ENCODE measurements at regions not wholly inside any gene's neighbourhood (a gene's known extent, or its start where the extent isn't known, plus 50 kb on each side); places are given as distances from the start of the nearest gene placed in this dataset.

GRCh38 chr4:36835246-36835645 lies 409.3 kb upstream of the NWD2 start:
- no peak for DNase-seq

GRCh38 chr4:36841583-36842326 lies 402.8 kb upstream of the NWD2 start:
- no peak for DNase-seq

DNA sequence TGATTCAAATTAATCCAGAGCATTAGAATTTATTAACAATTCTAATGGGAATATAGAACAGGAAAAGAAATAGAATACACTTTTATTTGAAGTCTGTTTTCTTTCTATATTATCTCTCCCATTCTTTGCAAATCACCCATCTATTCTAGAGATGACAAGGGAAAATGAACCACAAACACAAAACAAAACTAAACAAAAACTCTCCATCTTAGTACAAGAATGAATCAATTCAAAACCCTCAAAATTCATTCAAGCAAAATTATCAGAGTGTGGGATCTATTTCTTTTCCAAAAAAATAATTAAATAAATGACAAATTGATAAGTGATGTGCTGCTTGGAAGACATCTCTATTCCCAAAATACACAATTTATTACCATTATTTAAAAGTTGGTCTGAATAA lies 400.1 kb upstream of the NWD2 start:
- no peak for DNase-seq

- DNase-seq, result no peak
These were observed 391.7 kb upstream of the NWD2 start for GRCh38 chr4:36852856-36853255.

GRCh38 chr4:36854554-36854953 lies 390.0 kb upstream of the NWD2 start:
- DNase-seq, result no peak

DNA sequence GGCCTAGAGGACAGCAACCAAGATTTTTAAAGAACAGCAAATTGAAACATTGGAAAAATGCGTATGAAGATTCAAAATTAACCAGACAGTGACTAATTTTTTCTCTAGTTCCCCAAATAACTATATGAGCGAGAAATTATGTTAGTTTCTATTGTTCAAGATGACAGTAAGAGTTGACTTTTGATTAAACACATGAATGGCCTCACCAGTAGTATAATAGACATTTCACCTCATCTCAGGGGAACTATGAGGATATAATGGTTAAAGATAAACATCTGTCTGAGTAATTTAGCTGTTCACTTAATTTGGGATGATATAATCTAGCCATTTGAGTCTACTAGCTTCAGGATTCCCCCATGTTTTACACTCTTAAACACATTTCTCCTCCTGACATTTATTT lies 380.9 kb upstream of the NWD2 start:
- no peak for DNase-seq

- DNase-seq, result no peak
These were observed 374.4 kb upstream of the NWD2 start for GRCh38 chr4:36870121-36870520.

- DNase-seq, result no peak
These were observed 371.9 kb upstream of the NWD2 start for GRCh38 chr4:36872679-36873078.

DNA sequence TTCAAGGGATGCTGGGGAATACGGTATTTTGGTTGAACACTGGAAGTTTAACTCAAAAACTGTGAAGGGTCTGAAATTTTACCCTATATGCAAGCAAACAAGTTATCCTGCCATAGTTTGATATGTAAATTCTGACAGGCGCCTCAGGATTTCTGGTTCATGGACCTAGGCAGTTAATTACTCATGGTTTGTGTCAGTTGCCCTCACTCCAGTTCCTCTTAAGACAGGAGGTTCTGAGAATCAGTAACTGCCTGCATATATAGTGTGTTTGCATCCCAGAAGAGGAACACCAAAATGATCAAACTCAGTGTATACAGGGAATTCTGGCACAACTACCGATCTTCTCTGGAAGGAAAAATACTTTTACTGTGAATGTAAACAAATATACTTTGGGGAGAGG lies 360.4 kb upstream of the NWD2 start:
- no peak for DNase-seq

DNA sequence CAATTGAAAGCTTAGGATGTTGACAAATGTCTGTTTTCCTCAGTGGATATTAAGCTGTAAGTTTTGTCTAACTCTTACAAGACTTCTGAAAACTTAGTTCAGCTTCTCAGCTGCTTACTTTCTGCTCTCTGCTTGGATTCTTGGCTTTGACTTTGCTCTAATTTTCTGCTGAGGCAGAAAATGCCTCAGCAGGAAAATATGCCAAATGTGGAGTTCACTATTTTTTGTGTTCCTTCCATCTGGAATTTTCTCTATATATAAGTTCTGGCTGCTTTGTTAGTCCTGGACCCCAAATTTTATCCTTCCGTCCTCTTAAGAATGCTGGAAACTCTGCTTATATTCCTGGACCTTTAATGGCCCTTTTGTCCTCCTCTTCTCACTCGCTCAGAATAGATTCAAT lies 352.6 kb upstream of the NWD2 start:
- DNase-seq, result no peak

DNA sequence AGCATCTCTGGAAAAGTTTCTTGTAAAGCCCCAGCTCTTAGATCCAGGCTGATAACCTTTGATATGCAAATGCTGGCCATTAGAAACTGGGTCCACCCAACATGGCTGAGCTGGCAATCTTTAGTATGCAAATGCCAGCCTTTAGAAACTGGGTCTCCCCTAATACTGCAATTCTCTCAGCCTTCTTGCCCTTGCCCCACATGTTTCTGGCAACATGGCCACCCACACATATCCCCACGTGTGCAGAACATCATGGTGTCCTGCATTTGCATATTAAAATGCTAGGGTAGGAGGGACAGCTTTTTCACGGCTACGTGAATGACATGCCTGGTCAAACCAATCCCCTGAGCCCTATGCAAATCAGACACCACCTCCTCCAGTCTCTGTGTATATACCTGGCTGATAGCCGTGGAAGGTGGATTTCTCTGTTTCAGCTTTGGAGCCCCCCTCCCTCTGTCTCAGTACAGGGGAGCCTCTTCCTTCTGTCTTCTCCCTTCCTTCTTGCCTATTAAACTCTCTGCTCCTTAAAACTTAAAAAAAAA lies 344.0 kb upstream of the NWD2 start:
- no peak for DNase-seq

GRCh38 chr4:36904823-36905222 lies 339.7 kb upstream of the NWD2 start:
- no peak for DNase-seq

DNA sequence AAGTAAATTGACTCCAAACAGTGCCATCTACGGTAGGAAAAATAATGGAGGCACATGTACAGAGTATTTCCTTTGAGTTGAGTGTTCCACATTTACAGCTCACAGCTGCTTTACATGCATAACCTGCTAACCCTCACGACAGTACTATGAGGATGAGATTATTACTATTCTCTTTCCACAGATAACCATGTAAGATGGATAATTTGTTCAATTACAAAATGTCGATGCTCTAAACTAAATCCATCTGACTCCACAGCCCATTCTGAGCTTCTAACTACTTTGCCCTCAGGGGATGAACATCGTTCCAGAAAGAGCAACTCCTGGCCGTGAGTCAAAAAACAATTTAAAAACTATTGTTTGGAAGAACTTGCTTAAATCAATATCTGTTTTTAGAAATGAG lies 330.4 kb upstream of the NWD2 start:
- no peak for DNase-seq

DNA sequence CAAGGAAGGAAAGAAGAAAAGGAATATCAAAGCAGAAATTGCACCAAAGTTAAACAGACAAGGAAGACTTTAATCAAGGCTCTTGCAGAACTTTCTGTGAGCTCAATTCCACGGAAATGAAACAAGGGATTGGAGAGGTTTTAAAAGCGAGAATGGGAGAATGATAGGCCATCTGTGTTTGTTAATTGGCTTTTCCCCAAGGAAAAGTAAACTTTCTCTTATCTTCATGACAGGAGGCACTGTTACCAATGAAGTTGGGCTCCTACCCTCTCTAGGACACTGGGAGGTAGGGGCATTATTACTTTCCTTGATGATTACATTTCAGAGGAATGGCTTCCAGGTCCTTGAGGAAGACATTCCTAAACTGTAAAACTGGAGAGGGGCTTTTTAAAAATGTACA lies 328.8 kb upstream of the NWD2 start:
- DNase-seq, result no peak

DNA sequence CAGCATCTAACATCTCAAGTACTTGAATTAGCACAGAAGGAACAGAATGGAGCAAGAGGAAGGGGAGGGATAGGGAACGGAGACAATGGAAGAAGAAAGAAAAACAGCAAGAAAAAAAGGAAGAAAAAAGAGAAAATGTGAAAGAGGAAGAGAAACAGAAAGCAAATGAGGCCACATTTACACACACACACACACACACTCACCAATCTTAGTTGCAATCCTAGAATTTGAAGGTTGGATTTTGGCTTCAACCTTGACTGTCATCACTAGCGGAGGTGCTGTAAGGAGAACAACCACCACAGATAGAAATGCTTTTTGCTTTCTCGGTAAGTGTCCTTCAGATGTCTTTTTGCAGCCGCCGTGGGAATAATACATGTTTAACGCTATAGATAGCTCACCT lies 327.1 kb upstream of the NWD2 start:
- no peak for DNase-seq

DNA sequence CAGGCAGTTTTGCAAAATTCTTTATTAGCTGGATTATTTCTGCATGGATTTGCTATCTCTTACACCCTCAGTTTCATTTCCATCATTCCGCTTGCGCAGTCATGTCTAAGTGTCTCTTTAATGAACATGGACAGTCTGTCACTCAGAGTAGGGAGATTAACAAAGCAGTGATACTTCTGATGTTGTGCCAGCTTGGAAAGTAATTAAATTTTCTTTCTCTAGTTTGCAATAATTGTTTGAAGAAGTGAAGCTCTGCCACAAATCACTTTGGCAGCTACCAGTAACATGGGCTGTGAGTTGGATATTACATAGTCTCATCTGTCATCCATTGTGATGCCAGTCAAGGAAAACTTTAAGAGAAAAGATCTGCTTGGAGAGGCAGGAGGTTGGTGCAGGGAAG lies 324.8 kb upstream of the NWD2 start:
- no peak for DNase-seq

DNA sequence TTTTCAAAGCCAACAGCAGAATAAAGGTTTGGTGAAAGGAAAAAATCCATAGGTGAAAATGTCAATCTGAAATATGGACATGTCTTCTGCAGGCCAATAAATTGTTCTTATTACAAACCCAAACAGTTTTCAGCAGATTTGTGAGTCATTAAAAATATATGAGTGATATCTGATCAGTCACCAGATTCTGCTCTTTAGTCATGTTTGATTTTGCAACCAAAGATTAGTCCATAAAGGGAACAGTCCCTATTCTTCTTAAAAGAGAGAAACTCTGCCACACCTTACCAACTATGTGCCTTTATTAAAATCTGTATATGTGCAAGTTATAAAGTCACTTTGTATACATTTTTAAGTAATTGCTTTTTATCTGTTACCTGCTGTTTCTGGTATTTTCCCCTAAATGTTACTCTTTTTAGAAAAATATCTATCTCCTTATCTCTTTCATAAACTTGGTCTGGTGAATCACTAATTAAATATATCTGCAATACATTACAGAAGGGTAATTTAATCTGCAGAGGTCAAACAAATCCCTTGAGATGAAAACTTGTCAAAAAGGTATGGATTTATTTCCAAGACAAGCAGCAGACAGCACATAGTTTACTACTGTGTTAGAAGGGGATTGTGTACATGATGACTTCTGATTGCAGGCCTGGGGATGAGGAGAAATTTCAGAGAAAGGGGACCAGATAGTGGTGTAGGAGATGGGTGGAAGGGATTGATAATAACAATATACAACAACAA lies 322.9 kb upstream of the NWD2 start:
- DNase-seq, result no peak

DNA sequence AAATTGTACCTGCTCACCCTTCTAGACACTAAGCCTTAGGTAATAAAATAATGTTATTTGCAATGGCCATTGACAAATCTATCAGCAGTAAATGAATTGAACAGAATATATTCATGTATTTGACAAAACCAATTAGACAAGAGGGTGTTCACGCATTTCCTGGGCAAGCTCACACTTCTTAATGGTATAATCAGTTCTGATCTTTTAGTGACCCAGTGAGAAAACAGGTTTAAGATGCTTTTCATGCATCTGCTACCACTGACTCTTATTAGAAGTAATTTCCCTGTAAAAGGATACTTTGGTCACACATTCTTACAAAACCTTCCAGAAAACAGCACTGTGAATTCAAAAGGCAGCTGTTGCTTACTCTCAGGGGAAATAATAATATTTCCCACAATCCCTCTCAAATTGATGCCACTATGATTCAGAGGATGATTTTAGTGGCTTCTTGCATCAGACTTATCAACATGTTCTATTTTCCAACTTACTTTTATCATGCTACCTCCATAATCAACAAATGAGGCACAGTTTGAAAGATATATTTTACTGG lies 313.9 kb upstream of the NWD2 start:
- no peak for DNase-seq

DNA sequence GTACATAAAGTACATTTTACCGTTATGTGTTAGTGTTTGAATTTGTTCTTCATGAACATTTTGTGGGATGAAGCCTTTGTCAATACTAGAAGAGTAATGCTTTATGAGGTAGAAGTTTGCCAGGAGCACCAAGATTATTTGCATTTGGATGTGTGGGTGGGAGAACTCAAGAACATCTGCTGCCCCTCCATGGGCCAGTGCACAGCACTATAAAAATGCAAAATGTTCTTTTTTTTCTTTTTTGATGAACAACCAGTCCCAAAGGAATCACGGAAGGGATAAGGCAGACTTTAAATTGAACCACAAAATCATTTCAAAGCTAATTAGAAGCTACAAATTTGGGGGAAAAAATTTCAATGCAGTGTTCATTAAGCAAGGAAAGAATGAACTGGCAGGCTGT lies 300.3 kb upstream of the NWD2 start:
- no peak for DNase-seq

GRCh38 chr4:36961420-36961819 lies 283.1 kb upstream of the NWD2 start:
- DNase-seq, result no peak

- no peak for DNase-seq
These were observed 277.6 kb upstream of the NWD2 start for GRCh38 chr4:36966756-36967460.

DNA sequence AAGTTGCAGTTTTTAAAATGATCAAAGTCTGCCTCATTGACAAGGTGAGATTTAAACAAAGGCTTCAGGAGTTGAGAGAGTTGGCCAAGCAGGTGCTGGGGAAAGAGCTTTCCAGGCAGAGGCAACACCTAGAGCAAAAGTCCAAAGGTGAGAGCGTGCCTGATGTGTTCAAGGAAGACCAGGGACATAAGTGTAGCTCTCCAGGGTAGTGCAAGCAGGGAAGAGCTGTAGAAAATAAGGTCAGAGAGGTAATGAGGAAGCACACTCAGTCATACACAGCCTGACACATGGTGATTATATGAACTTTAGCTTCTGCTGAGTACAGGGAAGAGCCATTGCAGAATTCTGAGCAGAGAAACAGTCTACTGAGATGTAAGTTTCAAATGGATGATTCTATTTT lies 265.0 kb upstream of the NWD2 start:
- no peak for DNase-seq

DNA sequence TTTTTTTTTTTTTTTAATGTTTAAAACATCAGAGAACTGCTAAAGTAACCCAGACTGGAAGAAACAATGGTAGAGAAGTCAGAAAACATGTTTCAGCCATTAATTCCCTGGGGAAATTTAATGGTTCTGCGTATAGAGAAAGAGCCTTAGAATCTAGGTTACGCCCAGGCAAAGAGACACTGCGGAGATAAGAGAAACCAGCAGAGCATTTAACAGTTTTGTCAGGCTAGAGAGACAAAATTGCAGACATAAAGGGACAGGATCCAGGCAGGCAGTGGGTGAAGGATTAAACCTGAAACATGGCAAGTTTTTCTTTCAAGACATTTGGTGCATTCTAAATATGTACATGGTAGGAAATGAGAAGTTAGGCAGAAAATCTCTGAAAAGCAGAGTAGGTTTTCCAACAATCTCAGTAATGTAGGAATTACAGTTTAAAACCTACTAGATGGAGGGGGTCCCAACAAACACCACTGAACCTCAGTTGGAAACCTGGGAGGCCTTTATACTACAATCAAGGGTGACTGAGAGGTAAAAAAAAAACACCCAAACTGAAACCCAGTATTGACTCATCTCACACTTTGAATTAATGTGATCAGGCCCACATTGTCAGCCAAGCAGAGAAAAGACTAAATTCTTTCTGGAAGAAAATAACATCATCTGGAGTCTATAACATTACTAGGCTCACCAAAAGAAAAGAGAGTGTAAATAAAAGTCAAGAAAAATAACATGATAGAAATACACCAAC lies 254.2 kb upstream of the NWD2 start:
- DNase-seq, result no peak

Data from midbrain (tissue), 1 donor.